Epithelial cell of esophagus (primary cell): ENCODE measurements at regions not wholly inside any gene's neighbourhood (a gene's known extent, or its start where the extent isn't known, plus 50 kb on each side); places are given as distances from the start of the nearest gene placed in this dataset.
"Not testable (repeated sequence)": the region's sequence is repeated elsewhere in the genome, so short reads cannot be mapped to it uniquely, and the experiment has no call there.

ENCODE experiments used
- DNase-seq: peaks from one replicate; pipeline ENCODE4 v3.0.0; 2010; ENCODE audit warnings: low read depth
- H3K4me3 ChIP-seq: 2 replicates; pipeline ENCODE4 v1.5.1; 2011; ENCODE audit warnings: mild to moderate bottlenecking, low read length, control low read depth
- CTCF ChIP-seq: IDR thresholded peaks from 2 replicates; pipeline ENCODE4 v1.5.1; 2011; ENCODE audit warnings: low read depth, mild to moderate bottlenecking, low read length, control low read depth, inconsistent platforms; ENCODE audit not compliant: insufficient read depth; ENCODE audit errors: missing control alignments

- H3K4me3 ChIP-seq, result no peak overlapping the region
- TF ChIP-seq CTCF, result no peak
- DNase-seq, result no peak
Observed at GRCh38 chrX:46244451-46244850, 300.8 kb downstream of the ZNF674 start.

GRCh38 chrX:46236411-46236810, 308.8 kb downstream of the ZNF674 start:
- H3K4me3 ChIP-seq, result no peak overlapping the region
- no peak for TF ChIP-seq CTCF
- DNase-seq, result no peak

- no peak for TF ChIP-seq CTCF
- peak; percentile 15 for DNase-seq
- H3K4me3 ChIP-seq, result no peak overlapping the region
Observed at GRCh38 chrX:46235778-46236177, 309.4 kb downstream of the ZNF674 start.

- H3K4me3 ChIP-seq, result no peak overlapping the region
- DNase-seq, result no peak
- TF ChIP-seq CTCF, result no peak
Observed at GRCh38 chrX:46234775-46235174, 310.4 kb downstream of the ZNF674 start.

- DNase-seq, result no peak
- TF ChIP-seq CTCF, result no peak
- H3K4me3 ChIP-seq, result no peak overlapping the region
Observed at GRCh38 chrX:46228389-46228788, 316.8 kb downstream of the ZNF674 start.

GRCh38 chrX:46226422-46226821, 318.8 kb downstream of the ZNF674 start:
- no peak for TF ChIP-seq CTCF
- DNase-seq, result no peak
- H3K4me3 ChIP-seq, result no peak overlapping the region

- not testable (repeated sequence) for H3K4me3 ChIP-seq, DNase-seq
Observed at GRCh38 chrX:46223499-46223898, 321.7 kb downstream of the ZNF674 start.

GRCh38 chrX:46220822-46221221, 324.4 kb downstream of the ZNF674 start:
- DNase-seq, result no peak
- no peak for TF ChIP-seq CTCF
- H3K4me3 ChIP-seq, result no peak overlapping the region
